PC-9 (cell line): ENCODE measurements at regions not wholly inside any gene's neighbourhood (a gene's known extent, or its start where the extent isn't known, plus 50 kb on each side); places are given as distances from the start of the nearest gene placed in this dataset.

ENCODE experiments used
- BruUV-seq: library from RNA; stranded (reverse); fragments of 400-500 nt; replicated peaks from 2 replicates; lab custom pipeline; 2021; lab: Mats Ljungman, UMichigan
- CTCF ChIA-PET: fragments of 300-600 bp; sonication (Branson Sonifier 250); formaldehyde crosslinking; loops from one replicate; lab custom pipeline; 2022; ENCODE audit warnings: antibody characterized with exemption; lab: Charles Lee
- POLR2A ChIA-PET: fragments of 300-600 bp; sonication (Branson Sonifier 250); formaldehyde crosslinking; loops from one replicate; lab custom pipeline; 2022; ENCODE audit warnings: antibody characterized with exemption; ENCODE audit not compliant: unreplicated experiment; lab: Charles Lee
- DNase-seq, 2 experiments: peaks; one replicate each; pipeline versions ENCODE4 v3.0.0 to v3.0.0-alpha.2; 2015 to 2022; ENCODE audit warnings: mixed read lengths in 1 of 2
- H2AFZ ChIP-seq: fragments of 200-600 bp; sonication (generic); 2 replicates; pipeline ENCODE4 v1.8.1; 2017; ENCODE audit warnings: antibody characterized with exemption
- H3F3A ChIP-seq: fragments of 200-600 bp; sonication (generic); 2 replicates; pipeline ENCODE4 v1.8.1; 2017; ENCODE audit warnings: antibody characterized with exemption, mild to moderate bottlenecking, low read depth; ENCODE audit not compliant: insufficient read depth
- H3K27ac ChIP-seq: fragments of 200-600 bp; sonication (generic); 2 replicates; pipeline ENCODE4 v1.6.1; 2016; ENCODE audit warnings: mixed run types
- H3K27me3 ChIP-seq: fragments of 200-600 bp; sonication (generic); 2 replicates; pipeline ENCODE4 v1.6.1; 2016; ENCODE audit warnings: low read depth, mixed run types; ENCODE audit not compliant: insufficient read depth
- H3K36me3 ChIP-seq: fragments of 200-600 bp; sonication (generic); 2 replicates; pipeline ENCODE4 v1.6.1; 2016; ENCODE audit warnings: low read depth, mixed run types
- H3K4me1 ChIP-seq: fragments of 200-600 bp; sonication (generic); replicated peaks from 2 replicates; pipeline ENCODE4 v1.6.1; 2016; ENCODE audit warnings: mixed run types; ENCODE audit not compliant: insufficient read depth
- H3K4me2 ChIP-seq: fragments of 200-600 bp; sonication (generic); 2 replicates; pipeline ENCODE4 v1.6.1; 2017; ENCODE audit warnings: mixed run types
- H3K4me3 ChIP-seq: fragments of 200-600 bp; sonication (generic); 2 replicates; pipeline ENCODE4 v1.6.1; 2016; ENCODE audit warnings: mixed run types
- H3K79me2 ChIP-seq: fragments of 200-600 bp; sonication (generic); 2 replicates; pipeline ENCODE4 v1.6.1; 2017; ENCODE audit warnings: low read depth, mixed run types
- H3K9me2 ChIP-seq: fragments of 200-600 bp; sonication (generic); 2 replicates; pipeline ENCODE4 v1.8.1; 2017; ENCODE audit warnings: mild to moderate bottlenecking; ENCODE audit not compliant: insufficient read depth
- H3K9me3 ChIP-seq: fragments of 200-600 bp; sonication (generic); 2 replicates; pipeline ENCODE4 v1.8.1; 2016; ENCODE audit warnings: low read depth; ENCODE audit not compliant: insufficient read depth
- H4K20me1 ChIP-seq: fragments of 200-600 bp; sonication (generic); 2 replicates; pipeline ENCODE4 v1.8.1; 2017; ENCODE audit not compliant: insufficient read depth
- EZH2 ChIP-seq: fragments of 200-600 bp; sonication (generic); IDR thresholded peaks from 2 replicates; pipeline ENCODE4 v1.8.0; 2017; ENCODE audit warnings: antibody characterized with exemption, low read depth
- intact Hi-C: fragments of 100-400 bp; cut with micrococcal nuclease; formaldehyde crosslinking; loops from one replicate; pipeline ENCODE4 v1.10.0; 2022; ENCODE audit not compliant: unreplicated experiment
- TF ChIP-seq, protein P1 (sequence below): fragments of 200-600 bp; sonication (generic); conservative IDR thresholded peaks from 2 replicates; pipeline ENCODE4 v1.6.1; 2017; ENCODE audit warnings: mixed run types, antibody characterized with exemption, mild to moderate bottlenecking, moderate library complexity

DNA sequence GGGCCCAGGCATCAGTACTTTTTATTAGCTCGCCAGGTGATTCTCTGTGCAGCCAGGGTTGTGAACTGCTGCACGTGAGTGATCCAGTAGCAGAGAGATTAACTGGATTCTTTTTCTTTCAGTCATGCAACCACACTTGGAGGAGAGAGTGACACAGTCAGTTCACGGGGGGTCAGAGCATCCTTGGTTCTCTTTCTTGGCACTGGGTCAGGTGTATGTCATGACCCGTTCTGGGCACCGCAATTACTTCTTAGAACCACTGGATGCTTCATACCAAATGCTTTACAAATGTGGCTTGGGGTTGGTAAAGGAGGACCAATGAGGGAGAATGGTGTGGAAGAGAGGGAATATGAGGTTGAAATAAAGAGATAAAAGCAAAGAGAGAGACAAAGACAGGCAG, 368.7 kb downstream of the MLLT3 start:
- H3K4me2 ChIP-seq, result no peak overlapping the region
- no peaks in the 10 kb centered on the region for H4K20me1 ChIP-seq
- H3K4me3 ChIP-seq, result no peak overlapping the region
- ChIA-PET CTCF (no interaction called here), POLR2A (no interaction called here)
- no peaks in the 10 kb centered on the region for H3K79me2 ChIP-seq
- no peaks in the 10 kb centered on the region for H3K9me2 ChIP-seq
- no peaks in the 10 kb centered on the region for H3F3A ChIP-seq
- H3K27me3 ChIP-seq, result no peaks in the 10 kb centered on the region
- TF ChIP-seq, protein P1, sequence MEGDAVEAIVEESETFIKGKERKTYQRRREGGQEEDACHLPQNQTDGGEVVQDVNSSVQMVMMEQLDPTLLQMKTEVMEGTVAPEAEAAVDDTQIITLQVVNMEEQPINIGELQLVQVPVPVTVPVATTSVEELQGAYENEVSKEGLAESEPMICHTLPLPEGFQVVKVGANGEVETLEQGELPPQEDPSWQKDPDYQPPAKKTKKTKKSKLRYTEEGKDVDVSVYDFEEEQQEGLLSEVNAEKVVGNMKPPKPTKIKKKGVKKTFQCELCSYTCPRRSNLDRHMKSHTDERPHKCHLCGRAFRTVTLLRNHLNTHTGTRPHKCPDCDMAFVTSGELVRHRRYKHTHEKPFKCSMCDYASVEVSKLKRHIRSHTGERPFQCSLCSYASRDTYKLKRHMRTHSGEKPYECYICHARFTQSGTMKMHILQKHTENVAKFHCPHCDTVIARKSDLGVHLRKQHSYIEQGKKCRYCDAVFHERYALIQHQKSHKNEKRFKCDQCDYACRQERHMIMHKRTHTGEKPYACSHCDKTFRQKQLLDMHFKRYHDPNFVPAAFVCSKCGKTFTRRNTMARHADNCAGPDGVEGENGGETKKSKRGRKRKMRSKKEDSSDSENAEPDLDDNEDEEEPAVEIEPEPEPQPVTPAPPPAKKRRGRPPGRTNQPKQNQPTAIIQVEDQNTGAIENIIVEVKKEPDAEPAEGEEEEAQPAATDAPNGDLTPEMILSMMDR, result no peak
- TF ChIP-seq EZH2, result no peak
- no peaks in the 10 kb centered on the region for H3K4me1 ChIP-seq
- no peak for DNase-seq
- no peaks in the 10 kb centered on the region for H3K36me3 ChIP-seq
- intact Hi-C loops, result no loop called here
- no peak overlapping the region for H2AFZ ChIP-seq
- H3K27ac ChIP-seq, result no peak overlapping the region
- no TSS peak for BruUV-seq
- H3K9me3 ChIP-seq, result no peaks in the 10 kb centered on the region

DNA sequence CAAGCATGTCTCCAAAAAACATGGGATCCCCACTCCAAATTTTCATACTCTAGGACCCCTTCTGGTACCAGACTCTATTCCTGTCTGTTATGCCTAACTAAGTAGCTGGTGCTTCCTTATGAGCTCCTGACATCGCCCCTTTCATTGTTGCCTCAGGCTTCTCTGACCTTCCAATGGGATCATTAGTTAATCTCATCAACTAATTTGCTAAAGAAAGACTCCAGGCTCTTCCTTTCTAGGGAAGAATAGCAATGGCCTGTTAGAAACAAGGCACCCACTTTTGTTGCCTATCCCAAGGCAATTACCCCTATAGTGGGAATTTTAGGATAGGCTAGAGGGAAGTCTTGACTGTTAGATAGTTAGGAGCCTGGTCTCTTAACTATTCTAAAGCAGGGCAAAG, 369.5 kb downstream of the MLLT3 start:
- H3K9me2 ChIP-seq, result no peaks in the 10 kb centered on the region
- no peak for DNase-seq
- H3K4me2 ChIP-seq, result no peak overlapping the region
- H3K79me2 ChIP-seq, result no peaks in the 10 kb centered on the region
- no peaks in the 10 kb centered on the region for H3F3A ChIP-seq
- H3K27me3 ChIP-seq, result no peaks in the 10 kb centered on the region
- intact Hi-C loops, result no loop called here
- TF ChIP-seq EZH2, result no peak
- TF ChIP-seq, protein P1, result no peak
- no peaks in the 10 kb centered on the region for H3K9me3 ChIP-seq
- ChIA-PET CTCF (no interaction called here), POLR2A (no interaction called here)
- no peak overlapping the region for H3K27ac ChIP-seq
- H3K4me1 ChIP-seq, result no peaks in the 10 kb centered on the region
- no peaks in the 10 kb centered on the region for H3K36me3 ChIP-seq
- no TSS peak for BruUV-seq
- no peaks in the 10 kb centered on the region for H4K20me1 ChIP-seq
- H2AFZ ChIP-seq, result no peak overlapping the region
- no peak overlapping the region for H3K4me3 ChIP-seq

DNA sequence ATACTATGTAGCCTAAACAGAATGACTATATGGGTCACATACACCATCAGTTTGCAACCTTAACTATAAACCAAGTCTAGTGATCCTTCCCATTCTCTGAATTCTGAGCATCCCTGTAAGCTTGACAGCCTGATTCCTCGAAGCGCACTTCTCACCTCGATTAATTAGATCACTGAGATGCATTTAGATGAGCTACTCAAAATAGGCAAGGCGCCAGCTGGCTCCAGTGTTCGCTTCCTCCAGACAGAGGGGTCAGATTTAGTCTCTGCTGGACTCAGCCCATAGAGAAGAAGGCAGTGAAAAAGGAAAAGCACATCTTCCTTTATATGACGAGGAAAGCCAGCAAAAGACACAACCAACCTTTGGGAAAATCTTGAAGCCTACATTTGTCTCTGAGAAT, 371.5 kb downstream of the MLLT3 start:
- no peak overlapping the region for H2AFZ ChIP-seq
- no peaks in the 10 kb centered on the region for H3K9me3 ChIP-seq
- TF ChIP-seq, protein P1, result no peak
- TF ChIP-seq EZH2, result no peak
- no peaks in the 10 kb centered on the region for H3F3A ChIP-seq
- H3K4me2 ChIP-seq, result no peak overlapping the region
- no peak for DNase-seq
- H3K4me1 ChIP-seq, result no peaks in the 10 kb centered on the region
- H3K27me3 ChIP-seq, result no peaks in the 10 kb centered on the region
- H4K20me1 ChIP-seq, result no peaks in the 10 kb centered on the region
- H3K4me3 ChIP-seq, result no peak overlapping the region
- intact Hi-C loops, result no loop called here
- BruUV-seq, result no TSS peak
- CTCF ChIA-PET, result no interaction called here
- no peaks in the 10 kb centered on the region for H3K36me3 ChIP-seq
- H3K9me2 ChIP-seq, result no peaks in the 10 kb centered on the region
- no peaks in the 10 kb centered on the region for H3K79me2 ChIP-seq
- POLR2A ChIA-PET, result no interaction called here
- H3K27ac ChIP-seq, result no peak overlapping the region
